Glomerular endothelial cell (primary cell): ENCODE measurements at regions not wholly inside any gene's neighbourhood (a gene's known extent, or its start where the extent isn't known, plus 50 kb on each side); places are given as distances from the start of the nearest gene placed in this dataset.

Source experiments
- DNase-seq: peaks from one replicate; pipeline ENCODE4 v3.0.0-alpha.2; 2011; ENCODE audit warnings: low read depth, low spot score; ENCODE audit errors: extremely low read depth

- no peak for DNase-seq
Measured at GRCh38 chr6:165229216-165229615, 80.2 kb downstream of the C6orf118 start.

GRCh38 chr6:165227644-165228329 lies 81.6 kb downstream of the C6orf118 start:
- no peak for DNase-seq

GRCh38 chr6:165223736-165224135 lies 85.7 kb downstream of the C6orf118 start:
- DNase-seq: no peak

DNA sequence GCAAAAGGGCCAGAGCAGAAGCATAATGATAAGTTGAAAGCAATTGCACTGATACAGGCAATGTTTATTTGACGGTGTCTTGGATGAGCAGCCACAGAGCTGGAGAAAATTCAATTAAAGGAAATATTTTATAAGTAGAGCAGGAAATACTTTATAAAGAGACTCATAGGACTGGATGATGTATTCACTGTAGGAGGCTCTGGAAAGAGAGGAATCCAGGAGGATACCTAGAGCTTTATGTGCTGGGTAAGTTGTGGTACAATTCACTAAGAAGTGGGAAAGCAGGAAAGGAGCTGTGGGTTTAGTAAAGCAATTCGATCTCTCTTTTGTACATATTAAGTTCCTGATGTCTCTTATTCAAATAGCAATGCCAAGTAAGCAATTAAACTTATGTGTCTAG lies 86.3 kb downstream of the C6orf118 start:
- no peak for DNase-seq

- no peak for DNase-seq
Measured at GRCh38 chr6:165222315-165223025, 86.9 kb downstream of the C6orf118 start.

DNA sequence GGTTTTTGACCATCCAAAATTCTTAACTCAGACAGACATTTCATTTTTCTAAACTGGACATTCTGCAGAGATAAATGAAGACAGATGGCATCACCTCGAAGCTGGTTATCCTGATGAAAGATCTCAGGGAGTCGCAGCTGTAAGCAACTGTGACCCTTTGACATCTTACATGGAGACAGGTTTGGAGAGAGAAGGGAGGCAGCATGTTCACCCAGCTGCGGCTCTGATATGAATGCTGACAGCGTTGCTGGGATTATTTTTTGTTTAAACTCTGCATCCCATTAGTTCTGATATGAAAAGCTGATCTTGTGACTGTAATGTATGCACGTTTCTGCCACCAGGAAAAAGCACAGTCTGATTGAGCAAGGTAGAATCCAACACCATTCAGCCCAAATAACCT lies 89.4 kb downstream of the C6orf118 start:
- no peak for DNase-seq

GRCh38 chr6:165219629-165220028 lies 89.8 kb downstream of the C6orf118 start:
- DNase-seq: no peak

- no peak for DNase-seq
Measured at GRCh38 chr6:165218829-165219228, 90.6 kb downstream of the C6orf118 start.

GRCh38 chr6:165206798-165207197 lies 102.6 kb downstream of the C6orf118 start:
- DNase-seq: no peak

DNA sequence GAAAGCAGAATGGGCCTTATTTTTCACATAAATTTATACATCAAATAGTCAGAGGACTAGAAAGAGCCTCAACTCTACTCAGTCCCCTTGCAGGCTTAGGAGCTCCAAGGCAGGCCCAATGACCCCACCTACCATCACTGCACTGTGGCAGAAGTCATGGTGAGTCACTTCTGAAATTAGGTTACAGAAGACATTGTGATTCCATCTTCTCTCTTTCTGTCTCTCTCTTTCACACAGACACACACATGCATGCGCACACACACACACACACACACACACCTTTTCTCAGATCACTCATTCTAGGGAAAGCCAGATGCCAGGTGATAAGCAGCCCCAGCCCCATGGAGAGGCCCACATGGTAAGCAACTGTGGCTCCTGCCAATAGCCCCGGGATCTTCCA lies 103.8 kb downstream of the C6orf118 start:
- no peak for DNase-seq

GRCh38 chr6:165204807-165205545 lies 104.4 kb downstream of the C6orf118 start:
- DNase-seq: no peak

GRCh38 chr6:165200178-165200577 lies 109.2 kb downstream of the C6orf118 start:
- DNase-seq: no peak

DNA sequence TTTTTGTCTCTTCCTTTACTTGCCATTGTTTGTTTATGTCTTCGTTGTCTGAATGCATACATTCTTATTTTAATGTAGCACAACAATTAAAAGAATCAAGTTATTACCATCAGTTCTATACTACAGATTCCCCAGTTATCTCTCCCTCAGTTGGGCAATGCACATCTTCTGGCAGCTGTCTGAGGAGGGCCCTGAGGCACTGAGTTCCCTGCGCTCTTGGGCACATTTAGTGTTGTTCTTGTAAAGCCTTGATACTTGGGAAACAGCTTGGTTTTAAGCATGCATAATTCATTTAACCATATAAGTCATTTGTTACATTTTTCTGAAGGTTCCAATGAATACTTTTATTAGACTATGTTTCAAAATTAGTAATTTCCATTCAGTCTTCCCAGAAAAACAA lies 117.9 kb downstream of the C6orf118 start:
- no peak for DNase-seq

GRCh38 chr6:165186441-165187205 lies 122.8 kb downstream of the C6orf118 start:
- no peak for DNase-seq

DNA sequence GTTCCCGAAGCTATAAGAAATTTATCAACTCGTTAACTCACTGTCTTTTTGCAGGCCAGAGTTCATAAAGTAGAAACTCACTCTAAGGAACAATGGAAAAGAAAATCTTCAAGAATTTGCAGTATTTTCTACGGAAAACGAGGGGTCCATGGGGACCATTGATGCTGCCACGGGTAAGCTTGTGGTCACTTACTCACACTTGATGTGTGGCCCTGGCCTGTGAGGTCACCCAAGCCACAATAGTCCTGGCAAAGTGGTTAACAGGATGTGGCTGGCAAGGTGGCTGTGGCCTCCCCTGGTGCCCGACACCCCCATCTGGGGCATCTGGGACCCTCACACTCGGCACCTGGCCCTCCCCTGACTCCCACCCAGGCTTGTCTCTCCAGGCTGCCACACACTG lies 123.4 kb downstream of the C6orf118 start:
- no peak for DNase-seq

GRCh38 chr6:165184192-165184979 lies 125.0 kb downstream of the C6orf118 start:
- no peak for DNase-seq

- DNase-seq: no peak
Measured at GRCh38 chr6:165183496-165184140, 125.8 kb downstream of the C6orf118 start.

GRCh38 chr6:165183071-165183470 lies 126.3 kb downstream of the C6orf118 start:
- DNase-seq: no peak

- no peak for DNase-seq
Measured at GRCh38 chr6:165181951-165182414, 127.4 kb downstream of the C6orf118 start.

- no peak for DNase-seq
Measured at GRCh38 chr6:165178056-165178455, 131.3 kb downstream of the C6orf118 start.
